ENCODE measurements at regions not wholly inside any gene's neighbourhood (a gene's known extent, or its start where the extent isn't known, plus 50 kb on each side); places are given as distances from the start of the nearest gene placed in this dataset.
"Not testable (repeated sequence)": the region's sequence is repeated elsewhere in the genome, so short reads cannot be mapped to it uniquely, and the experiment has no call there.

- not testable (repeated sequence) for DNase-seq (ENCODE audit: low read depth)
Observed at GRCh38 chr12:54105809-54106208, 52.2 kb downstream of the HOXC4 start.

- not testable (repeated sequence) for DNase-seq (ENCODE audit: low read depth)
Observed at GRCh38 chr12:54106252-54106651, 52.6 kb downstream of the HOXC4 start.

- not testable (repeated sequence) for DNase-seq (ENCODE audit: low read depth)
Observed at GRCh38 chr12:54106803-54107579, 53.4 kb downstream of the HOXC4 start.

GRCh38 chr12:54112336-54112735 is 58.7 kb downstream of the HOXC4 start:
- DNase-seq (ENCODE audit: low read depth): not testable (repeated sequence)

- DNase-seq (ENCODE audit: low read depth): peak; percentile 46
Observed at GRCh38 chr12:54116055-54116454, 62.4 kb downstream of the HOXC4 start.

- not testable (repeated sequence) for DNase-seq (ENCODE audit: low read depth)
Observed at GRCh38 chr12:54117392-54117791, 63.8 kb downstream of the HOXC4 start.

GRCh38 chr12:54119082-54119481 is 65.4 kb downstream of the HOXC4 start:
- DNase-seq (ENCODE audit: low read depth): not testable (repeated sequence)

- not testable (repeated sequence) for DNase-seq (ENCODE audit: low read depth)
Observed at GRCh38 chr12:54123981-54124380, 64.8 kb downstream of the SMUG1 start.

GRCh38 chr12:54125708-54126028 is 63.1 kb downstream of the SMUG1 start:
- DNase-seq (ENCODE audit: low read depth): not testable (repeated sequence)

- DNase-seq (ENCODE audit: low read depth): peak; percentile 19
Observed at GRCh38 chr12:54126029-54126695, 62.6 kb downstream of the SMUG1 start.

- peak; percentile 65 for DNase-seq (ENCODE audit: low read depth)
Observed at GRCh38 chr12:54126696-54127537, 61.9 kb downstream of the SMUG1 start.

GRCh38 chr12:54127538-54128259 is 61.1 kb downstream of the SMUG1 start:
- no peak for DNase-seq (ENCODE audit: low read depth)

GRCh38 chr12:54128416-54128815 is 60.4 kb downstream of the SMUG1 start:
- DNase-seq (ENCODE audit: low read depth): no peak

GRCh38 chr12:54129028-54129903 is 59.5 kb downstream of the SMUG1 start:
- DNase-seq (ENCODE audit: low read depth): no peak
